C1 segment of cervical spinal cord (tissue), 14 donors: ENCODE measurements at regions not wholly inside any gene's neighbourhood (a gene's known extent, or its start where the extent isn't known, plus 50 kb on each side); places are given as distances from the start of the nearest gene placed in this dataset.

Experiments
- DNase-seq, 14 donors: peaks; one replicate each; lab custom pipeline; 2025; lab: John Stamatoyannopoulos, UW

GRCh38 chr7:142371586-142372377, 113.9 kb upstream of the PRSS58 start:
- no peak for DNase-seq

GRCh38 chr7:142365410-142365842, 107.6 kb upstream of the PRSS58 start:
- no peak for DNase-seq

GRCh38 chr7:142364551-142364950, 106.7 kb upstream of the PRSS58 start:
- DNase-seq, result no peak

- DNase-seq, result no peak
These were observed 104.5 kb upstream of the PRSS58 start for GRCh38 chr7:142362349-142362748.

GRCh38 chr7:142359694-142360279, 101.9 kb upstream of the PRSS58 start:
- no peak for DNase-seq

- DNase-seq, result peak in 6 of 14 donors; percentile 8 to 31 (median 16)
These were observed 100.2 kb upstream of the PRSS58 start for GRCh38 chr7:142357953-142358520.

GRCh38 chr7:142356166-142356565, 98.3 kb upstream of the PRSS58 start:
- DNase-seq, result no peak

- DNase-seq, result peak in 1 of 14 donors; percentile 26
These were observed 97.5 kb upstream of the PRSS58 start for GRCh38 chr7:142355328-142355727.

GRCh38 chr7:142353147-142354060, 95.5 kb upstream of the PRSS58 start:
- no peak for DNase-seq

GRCh38 chr7:142352543-142352942, 94.7 kb upstream of the PRSS58 start:
- no peak for DNase-seq

GRCh38 chr7:142351145-142351544, 93.3 kb upstream of the PRSS58 start:
- no peak for DNase-seq

GRCh38 chr7:142349670-142350405, 92.0 kb upstream of the PRSS58 start:
- no peak for DNase-seq

GRCh38 chr7:142348921-142349405, 91.1 kb upstream of the PRSS58 start:
- DNase-seq, result no peak

- no peak for DNase-seq
These were observed 90.2 kb upstream of the PRSS58 start for GRCh38 chr7:142348100-142348499.

- no peak for DNase-seq
These were observed 89.2 kb upstream of the PRSS58 start for GRCh38 chr7:142347091-142347490.

GRCh38 chr7:142345811-142346210, 88.0 kb upstream of the PRSS58 start:
- DNase-seq, result no peak

GRCh38 chr7:142338633-142339501, 81.0 kb upstream of the PRSS58 start:
- peak in 5 of 14 donors; percentile 20 to 39 (median 22) for DNase-seq

- DNase-seq, result no peak
These were observed 79.5 kb upstream of the PRSS58 start for GRCh38 chr7:142337054-142338001.

GRCh38 chr7:142334806-142335205, 76.9 kb upstream of the PRSS58 start:
- no peak for DNase-seq
